T-cell (primary cell): ENCODE measurements at regions not wholly inside any gene's neighbourhood (a gene's known extent, or its start where the extent isn't known, plus 50 kb on each side); places are given as distances from the start of the nearest gene placed in this dataset.
"Not testable (repeated sequence)": the region's sequence is repeated elsewhere in the genome, so short reads cannot be mapped to it uniquely, and the experiment has no call there.

Experiments
- ATAC-seq, 4 experiments: fragments of 200-7000 bp in 3 of 4; fragments of 150-1000 bp in 1 of 4; cut with Tn5 transposase; replicated peaks in 1 of 4; 1 replicate in 3 of 4; 2 replicates in 1 of 4; pipeline ENCODE4 v1.10.0; 2021; ENCODE audit warnings: moderate library complexity in 3 of 4, mild to moderate bottlenecking in 2 of 4, moderate number of reproducible peaks in 1 of 4
- CTCF ChIA-PET, 2 donors: fragments of 300-600 bp; sonication (Branson Sonifier 250); formaldehyde crosslinking; loops; one replicate each; lab custom pipeline; 2022; ENCODE audit warnings: antibody characterized with exemption in 2 of 2; lab: Charles Lee
- POLR2A ChIA-PET, 2 donors: fragments of 300-600 bp; sonication (Branson Sonifier 250); formaldehyde crosslinking; loops; one replicate each; lab custom pipeline; 2022; ENCODE audit warnings: antibody characterized with exemption in 2 of 2; lab: Charles Lee
- DNase-seq, 35 experiments: peaks; one replicate each; pipeline versions ENCODE4 v3.0.0 to v3.0.0-alpha.2; 2013 to 2023
- H3K27ac ChIP-seq: one replicate; pipeline ENCODE4 v1.5.1; 2013; ENCODE audit warnings: low read length
- H3K27me3 ChIP-seq, 2 experiments: replicated peaks in 1 of 2; 1 replicate in 1 of 2; 2 replicates in 1 of 2; pipeline versions ENCODE4 v1.6.1 to v1.7.0; 2013; ENCODE audit warnings: low read length in 1 of 2, mixed read lengths in 1 of 2; ENCODE audit not compliant: control insufficient read depth in 2 of 2, insufficient read depth in 2 of 2; ENCODE audit errors: extremely low read depth in 1 of 2
- H3K36me3 ChIP-seq, 2 donors: 1 replicate in 1 of 2; 2 replicates in 1 of 2; pipeline versions ENCODE4 v1.6.1 to v1.7.0; 2013; ENCODE audit warnings: low read length in 1 of 2; ENCODE audit not compliant: control insufficient read depth in 2 of 2, insufficient read depth in 1 of 2; ENCODE audit errors: extremely low read depth in 1 of 2
- H3K4me1 ChIP-seq, 2 experiments: 1 replicate in 1 of 2; 2 replicates in 1 of 2; pipeline versions ENCODE4 v1.6.1 to v1.7.0; 2013; ENCODE audit warnings: low read length in 2 of 2, mixed read lengths in 1 of 2; ENCODE audit not compliant: insufficient read depth in 2 of 2, control insufficient read depth in 1 of 2; ENCODE audit errors: extremely low read depth in 1 of 2
- H3K4me3 ChIP-seq, 2 donors: 1 replicate in 1 of 2; 2 replicates in 1 of 2; pipeline versions ENCODE4 v1.5.1 to v1.7.0; 2013; ENCODE audit warnings: mild to moderate bottlenecking in 2 of 2, low read length in 1 of 2, moderate library complexity in 1 of 2; ENCODE audit not compliant: control insufficient read depth in 1 of 2; ENCODE audit errors: extremely low read depth in 1 of 2
- H3K9me3 ChIP-seq: 2 replicates; pipeline ENCODE4 v1.7.0; 2013
- H3K27ac Mint-ChIP-seq, 2 donors: one replicate each; pipeline ENCODE4 v1.8.0; 2020 to 2021; ENCODE audit warnings: mild to moderate bottlenecking in 2 of 2, mixed read lengths in 2 of 2
- H3K27me3 Mint-ChIP-seq, 2 donors: one replicate each; pipeline ENCODE4 v1.8.0; 2021 to 2022; ENCODE audit warnings: mixed read lengths in 2 of 2
- H3K36me3 Mint-ChIP-seq: one replicate; pipeline ENCODE4 v1.8.0; 2021; ENCODE audit warnings: mixed read lengths
- H3K4me1 Mint-ChIP-seq, 3 donors: one replicate each; pipeline ENCODE4 v1.8.0; 2020 to 2022; ENCODE audit warnings: mixed read lengths in 3 of 3, mild to moderate bottlenecking in 1 of 3
- H3K4me3 Mint-ChIP-seq, 3 donors: one replicate each; pipeline ENCODE4 v1.8.0; 2020 to 2022; ENCODE audit warnings: mild to moderate bottlenecking in 3 of 3, mixed read lengths in 3 of 3, moderate library complexity in 3 of 3
- H3K9me3 Mint-ChIP-seq, 3 donors: one replicate each; pipeline ENCODE4 v1.8.0; 2020 to 2022; ENCODE audit warnings: mixed read lengths in 3 of 3
- WGBS: methylation state at CpG from one replicate; pipeline ENCODE4 v1.1.5; 2013; ENCODE audit warnings: missing lambda C conversion rate; ENCODE audit not compliant: insufficient coverage; 5-methylcytosine and 5-hydroxymethylcytosine counted together

DNA sequence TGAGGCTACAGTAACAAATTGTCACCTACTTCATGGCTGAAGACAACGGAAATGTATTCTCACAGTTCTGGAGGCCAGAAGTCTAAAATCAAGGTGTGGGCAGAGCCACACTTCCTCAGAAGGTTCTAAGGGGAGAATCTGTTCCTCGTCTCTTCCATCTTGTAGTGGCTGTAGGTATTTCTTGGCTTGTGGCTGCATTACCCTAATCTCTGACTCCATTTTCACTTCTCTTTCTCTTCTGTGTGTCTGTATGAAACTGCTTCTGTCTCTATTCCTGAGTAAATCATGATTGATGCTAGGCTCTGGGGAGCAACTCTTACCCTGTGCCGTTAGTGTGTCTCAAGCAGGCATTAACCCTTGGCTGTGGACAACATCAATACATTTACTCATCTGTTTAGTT lies 164.7 kb downstream of the SQOR start:
- Histone ChIP-seq H3K4me3 (no peak overlapping the region), H3K27me3 (peaks cover 0 to 5% of the 10 kb centered on the region in 2 experiments), H3K9me3 (no peaks in the 10 kb centered on the region), H3K4me1 (no peaks in the 10 kb centered on the region), H3K36me3 (no peaks in the 10 kb centered on the region), H3K27ac (no peak overlapping the region)
- Mint-ChIP-seq H3K9me3 (no peaks in the 10 kb centered on the region), H3K27me3 (peaks cover 8 to 20% of the 10 kb centered on the region in 2 donors), H3K4me1 (no peaks in the 10 kb centered on the region), H3K27ac (no peak overlapping the region), H3K4me3 (no peak overlapping the region), H3K36me3 (no peaks in the 10 kb centered on the region)
- ATAC-seq (no peak), DNase-seq (no peak)
- no CpG with 5 or more reads among the region's 3 CpGs for WGBS
- CTCF ChIA-PET = no interaction called here
- POLR2A ChIA-PET = no interaction called here

DNA sequence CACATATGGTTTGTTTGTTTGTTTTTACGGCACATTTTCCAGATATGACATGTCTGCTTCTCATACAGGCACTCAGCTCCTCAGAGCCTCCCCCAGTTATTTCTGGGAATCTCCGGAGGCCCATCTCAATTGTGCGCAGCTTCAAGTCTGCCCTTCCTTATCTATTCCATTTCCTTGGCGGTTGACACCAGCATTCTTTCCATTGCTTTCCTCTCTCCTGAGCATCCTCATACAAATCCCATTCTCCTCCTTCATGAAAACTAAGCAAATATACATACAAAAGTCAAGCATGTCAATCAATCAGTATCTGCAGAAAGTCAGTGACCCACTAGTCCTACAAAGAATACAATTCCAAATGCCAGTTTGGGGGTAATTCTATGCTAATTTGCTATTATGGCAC lies 166.7 kb downstream of the SQOR start:
- 96% methylated on average over 2 of the region's 4 CpGs for WGBS
- no peak for ATAC-seq
- Histone ChIP-seq H3K4me3 (no peak overlapping the region), H3K9me3 (no peaks in the 10 kb centered on the region), H3K27me3 (peaks cover 0 to 5% of the 10 kb centered on the region in 2 experiments), H3K27ac (no peak overlapping the region), H3K4me1 (no peaks in the 10 kb centered on the region), H3K36me3 (no peaks in the 10 kb centered on the region)
- ChIA-PET POLR2A (no interaction called here), CTCF (interaction anchor here in 1 of 2 donors (0.6 kb wide), 1 partner anchor 18 kb away, joined by 3 read pairs; no protein-coding TSS in a partner anchor)
- no peaks in the 10 kb centered on the region for H3K36me3 Mint-ChIP-seq
- no peak for DNase-seq
- peaks cover 9 to 20% of the 10 kb centered on the region in 2 donors for H3K27me3 Mint-ChIP-seq
- H3K27ac Mint-ChIP-seq = no peak overlapping the region
- no peaks in the 10 kb centered on the region for H3K4me1 Mint-ChIP-seq
- no peaks in the 10 kb centered on the region for H3K9me3 Mint-ChIP-seq
- H3K4me3 Mint-ChIP-seq = no peak overlapping the region

DNA sequence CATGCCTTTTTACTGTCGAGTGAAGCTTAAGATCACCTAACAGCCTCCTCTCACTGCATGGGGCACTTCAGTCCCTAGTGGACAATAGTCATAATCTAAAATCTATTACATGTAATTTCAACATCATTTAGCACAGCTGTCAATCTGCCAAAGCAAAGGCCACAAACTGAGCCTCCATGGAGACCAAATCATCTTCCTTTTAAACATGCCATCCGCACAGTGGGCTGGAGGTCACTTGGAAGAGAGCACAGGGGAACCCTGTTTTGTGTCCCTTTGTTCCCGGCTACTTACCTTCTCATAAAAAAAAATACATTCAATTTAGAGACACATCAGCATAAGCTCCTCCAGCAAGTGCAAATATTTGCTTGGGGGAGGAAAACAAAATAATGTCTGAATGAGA lies 167.3 kb downstream of the SQOR start:
- no peaks in the 10 kb centered on the region for H3K36me3 Mint-ChIP-seq
- no peak overlapping the region for H3K4me3 Mint-ChIP-seq
- no peak overlapping the region for H3K27ac Mint-ChIP-seq
- Histone ChIP-seq H3K36me3 (no peaks in the 10 kb centered on the region), H3K4me3 (no peak overlapping the region), H3K27ac (no peak overlapping the region), H3K4me1 (no peaks in the 10 kb centered on the region), H3K27me3 (peaks cover 0 to 5% of the 10 kb centered on the region in 2 experiments), H3K9me3 (no peaks in the 10 kb centered on the region)
- H3K27me3 Mint-ChIP-seq = peaks cover 9 to 22% of the 10 kb centered on the region in 2 donors
- DNase-seq = no peak
- ChIA-PET CTCF (no interaction called here), POLR2A (interaction anchor here in 1 of 2 donors (0.7 kb wide), 1 partner anchor 8 kb away, joined by 3 read pairs; no protein-coding TSS in a partner anchor)
- no peak for ATAC-seq
- WGBS = 88% methylated on average over 1 of the region's 3 CpGs
- no peaks in the 10 kb centered on the region for H3K9me3 Mint-ChIP-seq
- no peaks in the 10 kb centered on the region for H3K4me1 Mint-ChIP-seq

DNA sequence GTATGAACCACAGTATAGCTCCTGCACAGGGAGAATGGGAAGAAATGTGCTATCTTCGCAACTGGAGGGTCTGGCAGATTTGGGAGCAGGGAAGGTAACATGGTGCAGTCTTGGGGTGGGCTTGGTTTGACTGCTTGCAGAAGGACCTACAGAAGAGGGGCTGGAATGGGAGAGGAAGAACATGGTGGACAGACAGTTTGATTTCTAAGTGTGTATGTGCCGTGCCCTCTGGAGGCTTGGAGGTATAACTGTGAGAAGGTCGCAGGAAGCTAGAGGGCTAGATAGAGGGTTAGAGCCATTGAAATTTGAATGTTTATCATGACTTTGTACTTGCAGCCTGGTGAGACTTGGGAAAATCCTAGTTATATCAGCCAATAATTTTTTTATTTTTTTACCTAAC lies 169.2 kb downstream of the SQOR start:
- Mint-ChIP-seq H3K27ac (no peak overlapping the region), H3K4me3 (no peak overlapping the region), H3K9me3 (no peaks in the 10 kb centered on the region), H3K36me3 (no peaks in the 10 kb centered on the region), H3K27me3 (peaks cover 7 to 30% of the 10 kb centered on the region in 2 donors), H3K4me1 (no peaks in the 10 kb centered on the region)
- POLR2A ChIA-PET = no interaction called here
- CTCF ChIA-PET = no interaction called here
- Histone ChIP-seq H3K27me3 (peaks cover 0 to 5% of the 10 kb centered on the region in 2 experiments), H3K9me3 (no peaks in the 10 kb centered on the region), H3K27ac (no peak overlapping the region), H3K4me1 (no peaks in the 10 kb centered on the region), H3K4me3 (no peak overlapping the region), H3K36me3 (no peaks in the 10 kb centered on the region)
- WGBS = 100% methylated on average over 2 of the region's 3 CpGs
- ATAC-seq = no peak
- DNase-seq = no peak

DNA sequence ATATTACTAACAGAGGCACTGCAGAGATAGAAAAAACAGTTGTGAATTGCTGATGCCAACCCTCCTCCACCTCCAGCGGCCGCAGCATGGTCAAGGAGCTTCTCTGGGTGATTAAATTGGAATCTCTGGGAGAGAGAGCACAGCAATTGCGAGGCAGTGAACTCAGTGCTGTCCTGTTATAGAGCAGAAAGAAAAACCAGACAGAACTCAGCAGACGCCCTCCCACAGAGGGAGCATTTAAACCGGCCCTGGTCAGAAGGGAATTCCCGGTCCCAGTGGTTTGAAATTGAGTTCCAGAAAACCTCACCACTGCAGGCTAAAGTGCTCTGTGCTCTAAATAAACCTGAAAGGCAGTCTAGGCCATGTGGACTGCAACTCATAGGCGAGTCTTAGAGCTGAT lies 175.4 kb downstream of the SQOR start:
- ChIA-PET POLR2A (no interaction called here), CTCF (no interaction called here)
- Histone ChIP-seq H3K27ac (no peak overlapping the region), H3K36me3 (no peaks in the 10 kb centered on the region), H3K27me3 (peaks cover 0 to 8% of the 10 kb centered on the region in 2 experiments), H3K4me3 (no peak overlapping the region), H3K4me1 (no peaks in the 10 kb centered on the region), H3K9me3 (no peaks in the 10 kb centered on the region)
- no peak overlapping the region for H3K27ac Mint-ChIP-seq
- no peak for ATAC-seq
- no peak for DNase-seq
- H3K4me3 Mint-ChIP-seq = no peak overlapping the region
- H3K27me3 Mint-ChIP-seq = peaks cover 11 to 16% of the 10 kb centered on the region in 2 donors
- no peaks in the 10 kb centered on the region for H3K4me1 Mint-ChIP-seq
- H3K36me3 Mint-ChIP-seq = no peaks in the 10 kb centered on the region
- H3K9me3 Mint-ChIP-seq = peaks cover 1 to 10% (median 2%) of the 10 kb centered on the region in 3 donors
- WGBS = no CpG with 5 or more reads among the region's 7 CpGs

DNA sequence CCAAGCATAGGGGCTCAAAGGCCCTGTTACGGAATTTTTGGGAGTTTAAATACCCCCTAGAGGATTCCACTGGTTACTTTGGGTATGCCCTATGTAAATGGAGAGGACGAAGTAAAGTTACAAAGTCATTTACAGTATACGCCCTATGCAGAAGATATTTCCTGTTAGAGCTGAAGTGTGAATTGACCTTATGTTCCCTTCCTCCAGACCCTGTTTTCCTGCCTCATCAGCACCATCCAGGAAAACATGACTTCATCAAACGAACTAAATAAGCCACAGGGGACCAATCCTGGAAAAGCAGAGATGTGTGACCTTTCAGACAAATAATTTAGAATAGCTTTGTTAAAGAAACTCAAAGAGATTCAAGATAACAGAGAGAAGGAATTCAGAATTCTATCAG lies 177.4 kb downstream of the SQOR start:
- DNase-seq (no peak), ATAC-seq (no peak)
- Mint-ChIP-seq H3K27me3 (peaks cover 10 to 11% of the 10 kb centered on the region in 2 donors), H3K27ac (no peak overlapping the region), H3K4me3 (no peak overlapping the region), H3K4me1 (no peaks in the 10 kb centered on the region), H3K36me3 (no peaks in the 10 kb centered on the region), H3K9me3 (peaks cover 5 to 26% (median 6%) of the 10 kb centered on the region in 3 donors)
- H3K4me1 ChIP-seq = no peaks in the 10 kb centered on the region
- WGBS = no CpG with 5 or more reads among the region's 4 CpGs
- H3K36me3 ChIP-seq = no peaks in the 10 kb centered on the region
- ChIA-PET CTCF (interaction anchor here in 1 of 2 donors (0.6 kb wide), 1 partner anchor 366 kb away, joined by 3 read pairs; no protein-coding TSS in a partner anchor), POLR2A (no interaction called here)
- H3K27me3 ChIP-seq = peaks cover 0 to 8% of the 10 kb centered on the region in 2 experiments
- H3K9me3 ChIP-seq = no peaks in the 10 kb centered on the region
- no peak overlapping the region for H3K4me3 ChIP-seq
- H3K27ac ChIP-seq = no peak overlapping the region

DNA sequence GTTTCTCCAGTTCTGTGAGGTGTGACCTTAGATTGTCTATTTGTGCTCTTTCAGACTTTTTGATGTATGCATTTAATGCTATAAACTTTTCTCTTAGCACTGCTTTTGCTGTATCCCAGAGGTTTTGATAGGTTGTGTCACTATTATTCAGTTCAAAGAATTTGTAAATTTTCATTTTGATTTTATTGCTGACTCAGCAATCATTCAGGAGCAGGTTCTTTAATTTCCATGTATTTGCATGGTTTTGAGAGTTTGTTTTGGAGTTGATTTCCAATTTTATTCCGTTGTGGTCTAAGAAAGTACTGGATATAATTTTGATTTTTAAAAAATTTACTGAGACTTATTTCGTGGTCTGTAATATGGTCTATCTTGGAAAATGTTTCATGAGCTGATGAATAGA lies 182.7 kb downstream of the SQOR start:
- H3K4me1 ChIP-seq, H3K27me3 ChIP-seq, H3K4me3 Mint-ChIP-seq, H3K36me3 Mint-ChIP-seq, H3K4me1 Mint-ChIP-seq, H3K36me3 ChIP-seq, H3K9me3 ChIP-seq, H3K27me3 Mint-ChIP-seq, H3K27ac ChIP-seq, H3K27ac Mint-ChIP-seq, ATAC-seq, CTCF ChIA-PET, DNase-seq, H3K4me3 ChIP-seq, POLR2A ChIA-PET: not testable (repeated sequence)
- H3K9me3 Mint-ChIP-seq = peaks cover 9 to 30% (median 16%) of the 10 kb centered on the region in 3 donors
- 67% methylated on average over 2 of the region's 2 CpGs for WGBS
